Naive B cell (primary cell): ENCODE measurements at regions not wholly inside any gene's neighbourhood (a gene's known extent, or its start where the extent isn't known, plus 50 kb on each side); places are given as distances from the start of the nearest gene placed in this dataset.

Source experiments
- ATAC-seq, 2 donors: fragments of 150-1000 bp; cut with Tn5 transposase; 2 replicates each; pipeline ENCODE4 v1.10.0; 2021; ENCODE audit warnings: low read depth in 2 of 2, mild to moderate bottlenecking in 2 of 2, moderate library complexity in 2 of 2
- DNase-seq: peaks from one replicate; pipeline ENCODE4 v3.0.0; 2022
- H3K27ac Mint-ChIP-seq, 6 donors: one replicate each; pipeline ENCODE4 v1.8.0; 2020 to 2022; ENCODE audit warnings: mild to moderate bottlenecking in 6 of 6, mixed read lengths in 6 of 6, moderate library complexity in 5 of 6, inconsistent platforms in 2 of 6
- H3K27me3 Mint-ChIP-seq, 3 donors: one replicate each; pipeline ENCODE4 v1.8.0; 2021 to 2022; ENCODE audit warnings: mixed read lengths in 3 of 3, mild to moderate bottlenecking in 1 of 3
- H3K36me3 Mint-ChIP-seq, 2 donors: one replicate each; pipeline ENCODE4 v1.8.0; 2020 to 2022; ENCODE audit warnings: mixed read lengths in 2 of 2, inconsistent platforms in 1 of 2, mild to moderate bottlenecking in 1 of 2
- H3K4me1 Mint-ChIP-seq, 3 donors: one replicate each; pipeline ENCODE4 v1.8.0; 2020 to 2022; ENCODE audit warnings: mixed read lengths in 3 of 3, inconsistent platforms in 1 of 3, mild to moderate bottlenecking in 1 of 3, moderate library complexity in 1 of 3
- H3K4me3 Mint-ChIP-seq, 8 donors: one replicate each; pipeline ENCODE4 v1.8.0; 2020 to 2022; ENCODE audit warnings: mild to moderate bottlenecking in 8 of 8, mixed read lengths in 8 of 8, moderate library complexity in 8 of 8, inconsistent platforms in 2 of 8
- H3K9me3 Mint-ChIP-seq, 7 donors: one replicate each; pipeline ENCODE4 v1.8.0; 2020 to 2022; ENCODE audit warnings: mixed read lengths in 7 of 7, mild to moderate bottlenecking in 5 of 7, inconsistent platforms in 2 of 7, moderate library complexity in 1 of 7

DNA sequence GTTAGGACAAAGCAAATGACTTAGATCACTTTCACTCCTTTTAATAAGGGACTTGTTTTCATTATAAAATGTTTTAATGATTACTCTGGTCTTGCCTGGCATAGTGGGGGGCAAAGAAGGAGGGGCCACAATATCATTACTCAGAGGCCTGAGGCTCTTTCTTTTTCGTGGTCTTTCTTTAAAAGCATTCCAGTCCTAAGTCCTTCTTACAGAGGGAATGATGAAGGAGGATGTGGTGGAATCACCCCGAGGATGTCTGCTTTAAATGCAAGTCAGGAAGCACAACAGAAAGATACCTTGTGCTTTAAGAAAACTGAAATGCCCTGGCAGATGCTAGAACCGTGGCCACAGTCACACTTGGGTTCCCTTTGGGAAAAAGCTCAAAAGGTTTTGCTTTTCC lies 379.1 kb downstream of the INHBA start:
- Mint-ChIP-seq H3K27me3 (no peaks in the 10 kb centered on the region), H3K27ac (no peak overlapping the region), H3K4me1 (no peaks in the 10 kb centered on the region), H3K36me3 (no peaks in the 10 kb centered on the region), H3K9me3 (peaks cover 0 to 7% (median 1%) of the 10 kb centered on the region in 7 donors), H3K4me3 (no peak overlapping the region)
- ATAC-seq: no peak
- DNase-seq: no peak

DNA sequence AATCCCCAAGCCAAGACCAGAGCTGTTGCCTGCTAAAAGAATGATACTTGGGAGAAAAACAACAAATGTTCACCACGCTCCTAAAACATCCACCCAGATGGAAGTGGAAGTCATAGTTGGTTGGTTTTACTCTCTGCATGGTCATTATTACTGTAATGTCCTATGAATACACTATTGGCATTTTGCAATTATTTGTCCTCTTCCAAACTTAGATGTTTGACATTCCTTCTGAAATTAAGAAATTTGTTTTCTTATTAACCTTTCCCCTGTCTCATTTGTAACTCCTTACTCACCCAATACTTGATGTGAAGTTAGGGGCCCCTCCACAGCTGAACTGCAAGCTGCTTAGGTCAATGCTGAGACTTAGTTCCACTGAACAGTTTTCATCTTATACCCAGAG lies 383.3 kb downstream of the INHBA start:
- ATAC-seq (no peak), DNase-seq (no peak)
- H3K4me1 Mint-ChIP-seq: no peaks in the 10 kb centered on the region
- no peaks in the 10 kb centered on the region for H3K27me3 Mint-ChIP-seq
- H3K36me3 Mint-ChIP-seq: no peaks in the 10 kb centered on the region
- H3K4me3 Mint-ChIP-seq: no peak overlapping the region
- H3K27ac Mint-ChIP-seq: no peak overlapping the region
- peaks cover 0 to 13% (median 9%) of the 10 kb centered on the region in 7 donors for H3K9me3 Mint-ChIP-seq

DNA sequence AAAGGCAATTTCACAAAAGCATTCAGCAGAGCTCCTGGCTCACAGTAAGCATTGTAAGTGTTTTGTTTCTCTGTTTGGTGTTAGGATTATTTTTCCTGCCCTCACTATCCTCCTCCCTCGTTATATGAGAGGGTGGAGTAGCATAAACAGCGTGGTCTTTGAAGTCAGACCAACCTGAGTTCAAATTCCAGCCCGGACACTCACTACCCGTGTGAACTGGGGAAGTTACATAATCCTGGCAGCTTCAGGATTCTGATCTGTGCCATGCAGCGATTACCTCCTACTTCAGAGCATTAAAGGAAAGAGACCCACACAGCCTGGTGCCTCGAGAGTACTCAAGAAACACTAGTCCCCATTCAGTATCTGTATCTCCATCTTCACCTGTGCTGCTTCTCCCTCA lies 386.5 kb downstream of the INHBA start:
- H3K36me3 Mint-ChIP-seq: no peaks in the 10 kb centered on the region
- peaks cover 0 to 13% (median 9%) of the 10 kb centered on the region in 7 donors for H3K9me3 Mint-ChIP-seq
- DNase-seq (no peak), ATAC-seq (no peak)
- H3K4me1 Mint-ChIP-seq: no peaks in the 10 kb centered on the region
- no peak overlapping the region for H3K27ac Mint-ChIP-seq
- H3K27me3 Mint-ChIP-seq: no peaks in the 10 kb centered on the region
- H3K4me3 Mint-ChIP-seq: peak overlapping the region in 1 of 8 donors; percentile 27

DNA sequence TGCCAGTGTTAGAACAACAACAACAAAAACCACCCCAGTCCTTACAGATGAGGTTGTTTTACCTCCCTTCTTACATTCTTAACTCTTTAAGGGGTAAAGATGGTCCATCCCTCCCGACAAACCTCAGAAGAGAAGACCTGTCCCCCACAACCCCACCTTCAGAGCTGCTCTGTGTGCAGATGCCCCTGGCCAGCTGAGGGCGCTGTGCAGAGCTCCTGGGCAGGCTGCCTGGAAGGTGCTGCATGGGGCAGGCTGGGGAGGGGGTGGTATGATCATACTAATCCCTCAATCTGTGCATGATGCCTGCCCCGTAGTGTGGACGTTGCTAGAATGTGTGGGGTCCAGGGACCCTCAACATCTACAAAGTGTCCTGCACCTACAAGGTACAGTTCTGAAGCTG lies 387.1 kb downstream of the INHBA start:
- Mint-ChIP-seq H3K27ac (no peak overlapping the region), H3K4me3 (no peak overlapping the region), H3K4me1 (no peaks in the 10 kb centered on the region), H3K27me3 (no peaks in the 10 kb centered on the region), H3K9me3 (peaks cover 0 to 13% (median 9%) of the 10 kb centered on the region in 7 donors), H3K36me3 (no peaks in the 10 kb centered on the region)
- ATAC-seq (no peak), DNase-seq (no peak)

GRCh38 chr7:41313171-41313570 lies 389.7 kb downstream of the INHBA start:
- Mint-ChIP-seq H3K36me3 (no peaks in the 10 kb centered on the region), H3K4me3 (no peak overlapping the region), H3K4me1 (no peaks in the 10 kb centered on the region), H3K9me3 (peaks cover 0 to 5% (median 3%) of the 10 kb centered on the region in 7 donors), H3K27me3 (no peaks in the 10 kb centered on the region), H3K27ac (no peak overlapping the region)
- ATAC-seq: no peak
- DNase-seq: no peak

- ATAC-seq (no peak), DNase-seq (no peak)
- Mint-ChIP-seq H3K9me3 (peaks cover 0 to 2% (median 0%) of the 10 kb centered on the region in 7 donors), H3K27ac (no peak overlapping the region), H3K4me3 (no peak overlapping the region), H3K4me1 (no peaks in the 10 kb centered on the region), H3K36me3 (no peaks in the 10 kb centered on the region), H3K27me3 (no peaks in the 10 kb centered on the region)
Observed at GRCh38 chr7:41312235-41312634, 390.7 kb downstream of the INHBA start.

DNA sequence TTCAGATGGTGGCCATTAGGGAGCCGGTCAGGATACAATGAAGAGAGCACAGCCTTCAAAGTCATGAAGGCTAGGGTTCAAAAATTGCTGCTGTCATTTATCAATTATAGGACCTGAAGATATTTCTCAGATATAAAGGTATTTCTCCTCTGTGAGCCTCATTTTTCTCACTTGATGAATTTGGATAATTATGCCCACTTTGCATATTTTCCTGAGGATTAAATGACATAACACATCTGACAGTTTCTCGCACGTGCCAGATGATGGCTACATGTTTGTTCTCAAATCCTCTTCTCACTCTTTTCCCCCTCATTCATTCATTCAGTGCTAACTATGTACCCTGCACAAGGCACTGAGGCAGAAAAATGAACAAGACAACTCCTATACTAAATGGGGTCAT lies 391.6 kb downstream of the INHBA start:
- Mint-ChIP-seq H3K4me3 (no peak overlapping the region), H3K9me3 (peaks cover 0 to 2% (median 0%) of the 10 kb centered on the region in 7 donors), H3K4me1 (no peaks in the 10 kb centered on the region), H3K27ac (peak overlapping the region in 1 of 6 donors; percentile 1), H3K27me3 (no peaks in the 10 kb centered on the region), H3K36me3 (no peaks in the 10 kb centered on the region)
- no peak for DNase-seq
- no peak for ATAC-seq

GRCh38 chr7:41306486-41306885 lies 396.4 kb downstream of the INHBA start:
- no peak for ATAC-seq
- H3K4me1 Mint-ChIP-seq: no peaks in the 10 kb centered on the region
- no peak for DNase-seq
- no peaks in the 10 kb centered on the region for H3K27me3 Mint-ChIP-seq
- no peak overlapping the region for H3K4me3 Mint-ChIP-seq
- H3K27ac Mint-ChIP-seq: no peak overlapping the region
- H3K9me3 Mint-ChIP-seq: peaks cover 0 to 6% (median 1%) of the 10 kb centered on the region in 7 donors
- H3K36me3 Mint-ChIP-seq: no peaks in the 10 kb centered on the region

DNA sequence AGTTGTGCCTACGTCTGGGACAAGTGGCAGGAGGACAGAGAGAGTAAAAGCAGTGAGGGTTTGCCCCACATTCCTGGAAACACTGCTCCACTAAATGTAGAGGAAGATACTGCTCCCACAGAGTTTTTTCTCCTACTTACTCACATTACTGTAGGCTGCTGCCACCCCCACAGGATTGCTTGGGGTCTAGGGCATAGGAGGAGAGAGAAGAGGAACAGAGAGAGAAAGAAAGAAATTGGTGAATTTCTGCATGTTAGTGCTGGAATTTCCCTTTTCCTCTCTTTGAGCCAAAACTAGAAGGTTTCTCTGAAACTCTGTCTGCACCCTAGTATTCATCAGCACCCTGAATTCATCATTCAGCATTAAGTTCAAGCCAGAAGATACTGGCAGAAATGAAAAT lies 397.9 kb downstream of the INHBA start:
- Mint-ChIP-seq H3K9me3 (peaks cover 0 to 4% (median 1%) of the 10 kb centered on the region in 7 donors), H3K36me3 (no peaks in the 10 kb centered on the region), H3K27ac (no peak overlapping the region), H3K4me3 (no peak overlapping the region), H3K27me3 (no peaks in the 10 kb centered on the region), H3K4me1 (no peaks in the 10 kb centered on the region)
- ATAC-seq: no peak
- no peak for DNase-seq

GRCh38 chr7:41303709-41304108 lies 399.2 kb downstream of the INHBA start:
- no peak overlapping the region for H3K27ac Mint-ChIP-seq
- H3K4me3 Mint-ChIP-seq: peak overlapping the region in 1 of 8 donors; percentile 17
- DNase-seq (no peak), ATAC-seq (no peak)
- peaks cover 0 to 4% (median 1%) of the 10 kb centered on the region in 7 donors for H3K9me3 Mint-ChIP-seq
- H3K27me3 Mint-ChIP-seq: no peaks in the 10 kb centered on the region
- H3K4me1 Mint-ChIP-seq: no peaks in the 10 kb centered on the region
- H3K36me3 Mint-ChIP-seq: no peaks in the 10 kb centered on the region

- no peak overlapping the region for H3K4me3 Mint-ChIP-seq
- DNase-seq (no peak), ATAC-seq (no peak)
- peaks cover 0 to 2% (median 0%) of the 10 kb centered on the region in 7 donors for H3K9me3 Mint-ChIP-seq
- no peak overlapping the region for H3K27ac Mint-ChIP-seq
- H3K27me3 Mint-ChIP-seq: no peaks in the 10 kb centered on the region
- no peaks in the 10 kb centered on the region for H3K4me1 Mint-ChIP-seq
- no peaks in the 10 kb centered on the region for H3K36me3 Mint-ChIP-seq
Observed at GRCh38 chr7:41298409-41298808, 404.5 kb downstream of the INHBA start.

- Mint-ChIP-seq H3K9me3 (peaks cover 0 to 4% (median 0%) of the 10 kb centered on the region in 7 donors), H3K4me3 (no peak overlapping the region), H3K36me3 (no peaks in the 10 kb centered on the region), H3K27ac (no peak overlapping the region), H3K4me1 (no peaks in the 10 kb centered on the region), H3K27me3 (no peaks in the 10 kb centered on the region)
- DNase-seq (no peak), ATAC-seq (no peak)
Observed at GRCh38 chr7:41297166-41297565, 405.7 kb downstream of the INHBA start.

DNA sequence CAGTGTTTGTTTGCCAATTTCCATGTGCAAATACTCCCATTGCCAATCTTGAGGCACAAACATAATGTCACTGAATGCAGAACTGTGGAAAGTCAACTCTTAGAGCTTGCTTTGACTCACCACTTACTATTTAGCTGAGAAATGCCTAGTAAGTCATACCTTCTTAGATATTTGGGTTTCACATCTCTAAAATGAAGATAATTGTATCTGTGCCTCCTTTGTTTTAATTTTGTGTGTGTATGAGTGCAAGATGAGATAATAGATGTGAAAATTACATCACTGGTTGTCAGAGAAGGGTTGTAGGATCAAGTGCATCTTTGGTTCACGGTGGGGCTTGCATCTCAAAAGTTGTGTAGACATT lies 407.5 kb downstream of the INHBA start:
- ATAC-seq (no peak), DNase-seq (no peak)
- H3K27ac Mint-ChIP-seq: no peak overlapping the region

GRCh38 chr7:41294556-41295454 lies 408.1 kb downstream of the INHBA start:
- Mint-ChIP-seq H3K9me3 (peaks cover 0 to 4% (median 0%) of the 10 kb centered on the region in 7 donors), H3K27me3 (no peaks in the 10 kb centered on the region), H3K4me1 (no peaks in the 10 kb centered on the region), H3K4me3 (no peak overlapping the region), H3K27ac (no peak overlapping the region), H3K36me3 (no peaks in the 10 kb centered on the region)
- DNase-seq: no peak
- no peak for ATAC-seq

More for the DNA sequence above, 407.5 kb downstream of the INHBA start:
- Mint-ChIP-seq H3K9me3 (peaks cover 0 to 4% (median 0%) of the 10 kb centered on the region in 7 donors), H3K4me3 (no peak overlapping the region), H3K4me1 (no peaks in the 10 kb centered on the region), H3K27me3 (no peaks in the 10 kb centered on the region), H3K36me3 (no peaks in the 10 kb centered on the region)
